Mesenchymal stem cell (in vitro differentiated cells and primary cell): ENCODE measurements at regions not wholly inside any gene's neighbourhood (a gene's known extent, or its start where the extent isn't known, plus 50 kb on each side); places are given as distances from the start of the nearest gene placed in this dataset.

ENCODE experiments used
- DNase-seq: peaks from one replicate; pipeline ENCODE4 v3.0.0-alpha.2; 2013
- H2AFZ ChIP-seq: one replicate; pipeline ENCODE4 v1.6.1; 2013; ENCODE audit warnings: low read depth, mild to moderate bottlenecking, control low read depth, inconsistent platforms, low read length, moderate library complexity
- H2AK5ac ChIP-seq: 2 replicates; pipeline ENCODE4 v1.6.1; 2013; ENCODE audit warnings: low read length, moderate library complexity, mild to moderate bottlenecking, inconsistent platforms; ENCODE audit not compliant: severe bottlenecking
- H2BK120ac ChIP-seq: one replicate; pipeline ENCODE4 v1.6.1; 2013; ENCODE audit warnings: low read depth, mild to moderate bottlenecking, inconsistent platforms, low read length, moderate library complexity
- H2BK12ac ChIP-seq, 2 experiments: one replicate each; pipeline ENCODE4 v1.6.1; 2013; ENCODE audit warnings: inconsistent platforms in 2 of 2, low read length in 2 of 2, mild to moderate bottlenecking in 2 of 2, moderate library complexity in 2 of 2, control low read depth in 1 of 2
- H2BK15ac ChIP-seq: one replicate; pipeline ENCODE4 v1.6.1; 2013; ENCODE audit warnings: mild to moderate bottlenecking, low read depth, inconsistent platforms; ENCODE audit not compliant: poor library complexity, severe bottlenecking
- H2BK5ac ChIP-seq: 2 replicates; pipeline ENCODE4 v1.6.1; 2013; ENCODE audit warnings: low read depth, mild to moderate bottlenecking, low read length, control low read depth, inconsistent platforms; ENCODE audit not compliant: poor library complexity, severe bottlenecking
- H3K14ac ChIP-seq, 2 experiments: one replicate each; pipeline ENCODE4 v1.6.1; 2013; ENCODE audit warnings: inconsistent platforms in 2 of 2, low read length in 2 of 2, control low read depth in 1 of 2, mild to moderate bottlenecking in 1 of 2, moderate library complexity in 1 of 2
- H3K18ac ChIP-seq, 2 experiments: one replicate each; pipeline ENCODE4 v1.6.1; 2013; ENCODE audit warnings: inconsistent platforms in 2 of 2, low read length in 2 of 2, control low read depth in 1 of 2, low read depth in 1 of 2, mild to moderate bottlenecking in 1 of 2
- H3K23ac ChIP-seq, 2 experiments: one replicate each; pipeline ENCODE4 v1.6.1; 2013; ENCODE audit warnings: inconsistent platforms in 2 of 2, low read length in 2 of 2, mild to moderate bottlenecking in 2 of 2, moderate library complexity in 2 of 2, control low read depth in 1 of 2
- H3K27ac ChIP-seq: 2 replicates; pipeline ENCODE4 v1.5.1; 2013; ENCODE audit warnings: mild to moderate bottlenecking, moderate library complexity, low read length, control low read depth, inconsistent platforms; ENCODE audit not compliant: poor library complexity, severe bottlenecking
- H3K27me3 ChIP-seq, 2 experiments: 2 replicates each; pipeline versions ENCODE4 v1.6.1 to v1.7.0; 2013; ENCODE audit warnings: low read length in 2 of 2, mild to moderate bottlenecking in 2 of 2, moderate library complexity in 2 of 2, control low read depth in 1 of 2, inconsistent platforms in 1 of 2; ENCODE audit not compliant: control insufficient read depth in 1 of 2, insufficient read depth in 1 of 2
- H3K36me3 ChIP-seq, 2 experiments: 2 replicates each; pipeline versions ENCODE4 v1.6.1 to v1.7.0; 2013; ENCODE audit warnings: low read length in 2 of 2, control low read depth in 1 of 2, inconsistent platforms in 1 of 2, low read depth in 1 of 2, mild to moderate bottlenecking in 1 of 2; ENCODE audit not compliant: insufficient read depth in 2 of 2, control insufficient read depth in 1 of 2
- H3K4ac ChIP-seq, 2 experiments: one replicate each; pipeline ENCODE4 v1.6.1; 2013; ENCODE audit warnings: inconsistent platforms in 2 of 2, low read length in 2 of 2, mild to moderate bottlenecking in 2 of 2, moderate library complexity in 2 of 2, control low read depth in 1 of 2, low read depth in 1 of 2
- H3K4me1 ChIP-seq: 2 replicates; pipeline ENCODE4 v1.6.1; 2013; ENCODE audit warnings: low read depth, low read length, control low read depth; ENCODE audit not compliant: control insufficient read depth, insufficient read depth
- H3K4me2 ChIP-seq: 2 replicates; pipeline ENCODE4 v1.6.1; 2013; ENCODE audit warnings: low read length, mild to moderate bottlenecking, inconsistent platforms; ENCODE audit not compliant: poor library complexity, severe bottlenecking
- H3K4me3 ChIP-seq, 2 experiments: 2 replicates each; pipeline versions ENCODE4 v1.5.1 to v1.7.0; 2013; ENCODE audit warnings: low read length in 2 of 2, mild to moderate bottlenecking in 2 of 2, control low read depth in 1 of 2, low read depth in 1 of 2; ENCODE audit not compliant: insufficient read depth in 1 of 2
- H3K79me1 ChIP-seq: replicated peaks from 2 replicates; pipeline ENCODE4 v1.6.1; 2013; ENCODE audit warnings: mild to moderate bottlenecking, control low read depth, low read length, inconsistent platforms; ENCODE audit not compliant: poor library complexity, severe bottlenecking
- H3K9ac ChIP-seq: 2 replicates; pipeline ENCODE4 v1.7.0; 2013; ENCODE audit warnings: mild to moderate bottlenecking, low read length, moderate library complexity
- H3K9me3 ChIP-seq: 2 replicates; pipeline ENCODE4 v1.7.0; 2013; ENCODE audit warnings: mild to moderate bottlenecking, low read length; ENCODE audit not compliant: control insufficient read depth
- H4K8ac ChIP-seq: one replicate; pipeline ENCODE4 v1.6.1; 2013; ENCODE audit warnings: inconsistent platforms, mild to moderate bottlenecking, low read length, moderate library complexity
- H4K91ac ChIP-seq: one replicate; pipeline ENCODE4 v1.6.1; 2013; ENCODE audit warnings: mild to moderate bottlenecking, low read length, inconsistent platforms
- WGBS: methylation state at CpG from one replicate; pipeline ENCODE4 v1.1.7; 2013; ENCODE audit warnings: mixed read lengths; 5-methylcytosine and 5-hydroxymethylcytosine counted together

GRCh38 chr18:27839141-27839540 is 337.8 kb downstream of the CDH2 start:
- Histone ChIP-seq H3K79me1 (no peaks in the 10 kb centered on the region), H3K4me2 (no peak overlapping the region), H2BK15ac (no peak overlapping the region), H2AFZ (no peak overlapping the region), H4K91ac (no peak overlapping the region), H4K8ac (no peak overlapping the region), H3K4me3 (no peak overlapping the region), H3K4me1 (peaks cover 5% of the 10 kb centered on the region), H3K27me3 (no peaks in the 10 kb centered on the region), H2BK120ac (no peak overlapping the region), H3K9ac (no peak overlapping the region), H3K27ac (peak overlapping the region; percentile 70), H3K18ac (no peak overlapping the region), H3K14ac (no peak overlapping the region), H2BK12ac (no peak overlapping the region), H2AK5ac (no peak overlapping the region), H3K23ac (no peak overlapping the region), H2BK5ac (no peak overlapping the region), H3K9me3 (no peaks in the 10 kb centered on the region), H3K36me3 (no peaks in the 10 kb centered on the region), H3K4ac (no peak overlapping the region)
- DNase-seq = peak; percentile 35
- 8% methylated on average over 2 of the region's 2 CpGs for WGBS

- H3K79me1 ChIP-seq = no peaks in the 10 kb centered on the region
- no peak overlapping the region for H3K4ac ChIP-seq
- peaks cover 3% of the 10 kb centered on the region for H3K4me1 ChIP-seq
- no peak for DNase-seq
- no peaks in the 10 kb centered on the region for H3K9me3 ChIP-seq
- no peak overlapping the region for H3K18ac ChIP-seq
- H2BK12ac ChIP-seq = no peak overlapping the region
- no peak overlapping the region for H3K4me3 ChIP-seq
- no peak overlapping the region for H2BK120ac ChIP-seq
- no peak overlapping the region for H3K14ac ChIP-seq
- H2AK5ac ChIP-seq = peak overlapping the region; percentile 34
- no peaks in the 10 kb centered on the region for H3K27me3 ChIP-seq
- H4K8ac ChIP-seq = no peak overlapping the region
- H3K36me3 ChIP-seq = no peaks in the 10 kb centered on the region
- H2BK5ac ChIP-seq = no peak overlapping the region
- no peak overlapping the region for H3K9ac ChIP-seq
- H2AFZ ChIP-seq = no peak overlapping the region
- H2BK15ac ChIP-seq = no peak overlapping the region
- no peak overlapping the region for H3K23ac ChIP-seq
- H4K91ac ChIP-seq = no peak overlapping the region
- H3K4me2 ChIP-seq = no peak overlapping the region
- H3K27ac ChIP-seq = no peak overlapping the region
Measured at GRCh38 chr18:27838225-27838624, 338.7 kb downstream of the CDH2 start.

- Histone ChIP-seq H3K18ac (no peak overlapping the region), H4K91ac (no peak overlapping the region), H2BK5ac (no peak overlapping the region), H3K4me3 (no peak overlapping the region), H3K4me1 (no peaks in the 10 kb centered on the region), H3K4ac (no peak overlapping the region), H2BK120ac (no peak overlapping the region), H3K14ac (no peak overlapping the region), H3K36me3 (no peaks in the 10 kb centered on the region), H4K8ac (no peak overlapping the region), H3K23ac (no peak overlapping the region), H3K9me3 (peaks cover 7% of the 10 kb centered on the region), H3K27me3 (no peaks in the 10 kb centered on the region), H2BK15ac (no peak overlapping the region), H3K27ac (no peak overlapping the region), H2AK5ac (no peak overlapping the region), H3K79me1 (no peaks in the 10 kb centered on the region), H3K9ac (no peak overlapping the region), H2BK12ac (no peak overlapping the region), H3K4me2 (no peak overlapping the region), H2AFZ (no peak overlapping the region)
- DNase-seq = no peak
- WGBS = 93% methylated on average over 1 of the region's 2 CpGs
Measured at GRCh38 chr18:27826101-27826500, 350.8 kb downstream of the CDH2 start.

- Histone ChIP-seq H3K27ac (no peak overlapping the region), H3K4me2 (no peak overlapping the region), H3K23ac (no peak overlapping the region), H3K9me3 (peaks cover 7% of the 10 kb centered on the region), H3K4me1 (no peaks in the 10 kb centered on the region), H4K8ac (no peak overlapping the region), H2BK15ac (no peak overlapping the region), H2BK5ac (no peak overlapping the region), H3K27me3 (no peaks in the 10 kb centered on the region), H3K79me1 (no peaks in the 10 kb centered on the region), H3K4me3 (no peak overlapping the region), H2AFZ (no peak overlapping the region), H2BK12ac (no peak overlapping the region), H3K18ac (no peak overlapping the region), H4K91ac (no peak overlapping the region), H3K4ac (no peak overlapping the region), H2AK5ac (no peak overlapping the region), H2BK120ac (no peak overlapping the region), H3K14ac (no peak overlapping the region), H3K9ac (no peak overlapping the region), H3K36me3 (no peaks in the 10 kb centered on the region)
- DNase-seq = no peak
- 96% methylated on average over 2 of the region's 2 CpGs for WGBS
Measured at GRCh38 chr18:27825689-27826088, 351.2 kb downstream of the CDH2 start.
